NCI-H748 (cell line): ENCODE measurements at regions not wholly inside any gene's neighbourhood (a gene's known extent, or its start where the extent isn't known, plus 50 kb on each side); places are given as distances from the start of the nearest gene placed in this dataset.

Source experiments
- DNase-seq: peaks from one replicate; lab custom pipeline; 2025; ENCODE audit not compliant: unreplicated experiment; lab: John Stamatoyannopoulos, UW

DNA sequence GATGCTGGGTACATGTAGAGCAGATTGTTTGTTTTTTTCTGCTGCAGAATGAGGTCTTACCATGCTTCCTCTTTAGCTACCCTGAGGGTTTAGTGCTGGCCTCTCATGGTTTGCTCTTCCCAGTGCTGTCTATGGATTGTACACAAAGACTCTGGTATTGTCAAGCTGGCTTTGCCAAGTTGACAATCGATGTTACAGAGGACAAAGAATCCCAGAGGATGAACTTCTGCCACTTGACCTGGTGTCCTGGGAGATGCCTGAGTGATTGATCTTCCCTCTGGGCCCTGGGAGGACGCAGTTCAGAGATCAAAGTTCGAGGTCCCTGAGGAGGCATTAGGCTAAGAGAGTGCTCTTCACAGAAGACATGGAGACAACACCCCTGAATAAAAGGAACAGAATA is 865.4 kb downstream of the CCSER2 start:
- DNase-seq, result no peak

- no peak for DNase-seq
These were observed 866.3 kb downstream of the CCSER2 start for GRCh38 chr10:85194706-85195105.

DNA sequence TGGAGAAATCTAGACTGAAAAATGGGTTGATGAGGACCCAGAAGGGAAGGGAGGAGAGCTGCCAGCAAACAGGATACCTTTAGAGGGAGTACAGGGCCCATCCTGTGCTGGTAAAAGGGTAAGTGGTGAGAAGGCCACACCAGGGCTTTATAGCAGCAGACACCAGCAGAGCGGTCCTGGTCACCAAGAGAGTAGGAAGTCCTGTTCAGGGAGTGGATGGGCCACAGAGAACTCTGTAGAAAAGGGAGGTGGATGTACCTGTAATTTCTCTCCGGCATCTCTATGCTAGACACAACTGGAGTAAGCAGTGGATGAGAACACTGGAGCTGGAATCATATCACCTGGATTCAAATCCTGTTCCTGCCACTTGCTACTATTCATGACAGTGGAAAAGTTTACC is 867.2 kb downstream of the CCSER2 start:
- DNase-seq, result no peak

GRCh38 chr10:85204814-85205213 is 876.4 kb downstream of the CCSER2 start:
- no peak for DNase-seq

GRCh38 chr10:85212526-85212925 is 884.1 kb downstream of the CCSER2 start:
- DNase-seq, result peak; percentile 54

- no peak for DNase-seq
These were observed 885.1 kb downstream of the CCSER2 start for GRCh38 chr10:85213493-85213892.

GRCh38 chr10:85222300-85222699 is 893.9 kb downstream of the CCSER2 start:
- no peak for DNase-seq

GRCh38 chr10:85224366-85224940 is 896.1 kb downstream of the CCSER2 start:
- DNase-seq, result no peak

DNA sequence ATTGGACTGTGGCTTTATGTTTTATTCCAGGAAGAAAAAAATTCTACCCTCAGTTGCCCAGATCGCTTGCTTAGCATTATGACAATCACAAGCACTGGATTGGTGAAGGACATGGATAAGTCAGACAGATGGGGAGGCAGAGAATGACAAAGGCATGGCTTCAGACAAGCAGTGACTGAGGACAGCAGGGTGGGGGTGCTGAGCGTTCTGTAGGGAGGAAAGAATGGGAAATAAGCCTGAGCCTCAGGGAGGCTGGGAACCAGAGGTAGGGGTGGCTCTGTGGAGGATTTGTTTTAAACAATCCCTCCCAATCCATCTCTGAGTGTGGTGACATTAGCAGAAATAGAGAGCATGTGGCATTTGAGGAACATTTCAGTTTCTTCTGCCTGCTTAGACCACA is 896.9 kb downstream of the CCSER2 start:
- DNase-seq, result no peak

GRCh38 chr10:85226596-85226995 is 898.2 kb downstream of the CCSER2 start:
- DNase-seq, result no peak

GRCh38 chr10:85228726-85229125 is 900.3 kb downstream of the CCSER2 start:
- DNase-seq, result no peak

- DNase-seq, result no peak
These were observed 903.3 kb downstream of the CCSER2 start for GRCh38 chr10:85231534-85232270.

GRCh38 chr10:85235258-85235657 is 906.9 kb downstream of the CCSER2 start:
- peak; percentile 44 for DNase-seq

DNA sequence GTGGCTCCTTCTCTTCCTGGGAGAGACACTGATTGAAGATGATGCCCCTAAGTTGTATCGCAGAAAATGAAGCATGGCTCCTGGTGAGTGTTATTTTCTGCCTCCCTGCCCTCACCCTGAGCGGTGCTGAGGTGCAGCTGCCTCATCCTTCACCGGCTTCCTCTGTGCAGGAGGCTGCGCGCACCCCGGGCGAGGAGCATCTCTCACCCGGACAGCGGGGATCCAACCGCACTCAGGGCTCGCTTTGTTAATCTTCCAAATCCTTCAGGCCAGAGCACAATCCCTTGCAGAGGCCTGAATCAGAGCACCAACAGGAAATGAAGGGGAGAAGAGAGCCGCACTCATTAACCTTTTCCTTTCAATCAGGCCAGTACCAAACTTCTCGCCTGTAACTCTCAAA is 910.3 kb downstream of the CCSER2 start:
- no peak for DNase-seq

- no peak for DNase-seq
These were observed 921.9 kb downstream of the CCSER2 start for GRCh38 chr10:85250304-85250703.

- peak; percentile 11 for DNase-seq
These were observed 928.1 kb downstream of the CCSER2 start for GRCh38 chr10:85256481-85256880.

GRCh38 chr10:85259908-85260307 is 931.5 kb downstream of the CCSER2 start:
- DNase-seq, result no peak

GRCh38 chr10:85262992-85263391 is 934.6 kb downstream of the CCSER2 start:
- no peak for DNase-seq

GRCh38 chr10:85265121-85265520 is 936.7 kb downstream of the CCSER2 start:
- no peak for DNase-seq

DNA sequence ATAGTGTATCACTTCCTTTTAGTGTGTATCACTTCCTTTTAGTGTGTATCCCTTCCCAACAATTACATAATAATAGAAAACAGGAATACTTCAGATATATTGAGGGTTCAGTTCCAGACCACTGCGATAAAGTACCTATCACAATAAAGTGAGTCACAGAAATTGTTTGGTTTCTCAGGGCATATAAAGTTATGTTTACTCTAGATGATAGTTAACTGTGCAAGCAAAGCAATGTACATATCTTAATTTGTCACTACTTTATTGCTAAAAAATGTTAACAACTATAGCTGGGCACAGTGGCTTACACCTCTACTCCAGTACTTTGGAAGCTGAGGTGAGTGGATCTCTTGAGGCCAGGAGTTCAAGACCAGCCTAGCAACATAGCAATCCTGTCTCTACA is 938.4 kb downstream of the CCSER2 start:
- DNase-seq, result no peak

GRCh38 chr10:85280014-85280413 is 951.6 kb downstream of the CCSER2 start:
- peak; percentile 56 for DNase-seq

- DNase-seq, result no peak
These were observed 956.7 kb downstream of the CCSER2 start for GRCh38 chr10:85284778-85285770.
